ENCODE measurements at regions not wholly inside any gene's neighbourhood (a gene's known extent, or its start where the extent isn't known, plus 50 kb on each side); places are given as distances from the start of the nearest gene placed in this dataset.

- ATAC-seq (replicated peaks in 6 of 8): no peak
- in situ Hi-C loops (cut with MboI; ENCODE audit: low pct_unique_long_range_greater_than_20kb in 2 of 9, low sequenced_read_pairs in 9 of 9, unreplicated experiment in 9 of 9): loop anchor here (10.0 to 25.0 kb wide), 3 partner anchors 233 to 243 kb away; no protein-coding TSS in a partner anchor
- 65 to 96% (median 80%) methylated on average over 1 to 3 of the region's 3 CpGs; no CpG with 5 or more reads in 1 of the 10 experiments for WGBS, 10 experiments
- no peak overlapping the region for H3K4me3 ChIP-seq
- H3K4me1 ChIP-seq (replicated peaks in 1 of 2): peaks cover 3 to 4% of the 10 kb centered on the region in 2 donors
- no peak overlapping the region for H3K27ac ChIP-seq
Observed at GRCh38 chr3:113051787-113052186, 61.0 kb downstream of the GTPBP8 start.

DNA sequence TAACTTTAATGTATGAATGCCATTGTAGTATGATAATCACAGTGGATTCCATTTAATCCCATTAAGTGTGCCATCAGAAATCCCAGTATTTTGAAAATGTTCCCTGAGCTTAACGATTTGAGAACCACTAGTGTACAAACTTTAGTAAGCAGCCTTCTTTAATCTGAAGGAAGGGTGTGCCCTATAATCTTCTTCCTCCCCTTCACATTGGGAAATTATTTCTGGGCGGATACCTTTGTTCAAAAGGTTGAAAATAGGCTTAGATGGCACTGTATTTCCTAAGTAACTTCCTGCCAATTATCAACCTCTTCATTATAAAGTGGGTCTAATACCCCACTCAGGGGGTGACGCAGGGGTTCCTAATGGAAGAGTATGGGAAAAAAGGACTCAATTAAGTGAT is 62.4 kb downstream of the GTPBP8 start:
- Histone ChIP-seq H3K4me3 (no peak overlapping the region), H3K27ac (no peak overlapping the region), H3K4me1 (replicated peaks in 1 of 2) (peaks cover 9 to 14% of the 10 kb centered on the region in 2 donors)
- WGBS, 10 experiments: 90 to 100% (median 98%) methylated on average over 1 to 3 of the region's 3 CpGs
- ATAC-seq (replicated peaks in 6 of 8): no peak
- in situ Hi-C loops (cut with MboI; ENCODE audit: low pct_unique_long_range_greater_than_20kb in 2 of 9, low sequenced_read_pairs in 9 of 9, unreplicated experiment in 9 of 9): loop anchor here (10.0 to 25.0 kb wide), 3 partner anchors 232 to 242 kb away; no protein-coding TSS in a partner anchor

- Histone ChIP-seq H3K4me1 (replicated peaks in 1 of 2) (peaks cover 9 to 14% of the 10 kb centered on the region in 2 donors), H3K4me3 (no peak overlapping the region), H3K27ac (no peak overlapping the region)
- in situ Hi-C loops (cut with MboI; ENCODE audit: low pct_unique_long_range_greater_than_20kb in 2 of 9, low sequenced_read_pairs in 9 of 9, unreplicated experiment in 9 of 9): loop anchor here (10.0 to 25.0 kb wide), 3 partner anchors 230 to 240 kb away; no protein-coding TSS in a partner anchor
- peak in 3 of 8 experiments; percentile 11 to 61 (median 19) for ATAC-seq (replicated peaks in 6 of 8)
- WGBS, 10 experiments: 80% methylated on average over 1 of the region's 1 CpG; no CpG with 5 or more reads in 9 of the 10 experiments
Observed at GRCh38 chr3:113054552-113054951, 63.8 kb downstream of the GTPBP8 start.

DNA sequence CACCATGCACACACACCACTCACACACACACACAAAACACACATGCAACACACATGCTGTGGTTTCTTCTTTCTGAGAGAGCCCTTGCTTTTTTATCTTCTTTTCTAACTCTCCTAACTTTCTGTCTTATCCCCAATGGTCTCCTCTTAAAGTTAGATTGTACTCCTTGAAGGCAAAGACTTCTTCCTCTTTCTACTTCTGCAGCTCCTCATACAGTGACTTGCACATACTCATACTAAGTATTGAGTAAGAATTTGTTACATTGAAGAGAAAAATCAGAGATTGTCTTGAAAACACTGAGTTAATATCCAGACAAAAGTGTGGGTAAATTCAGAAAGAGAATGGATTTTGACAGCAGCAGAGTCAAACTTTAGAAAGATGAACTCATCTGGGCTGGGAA is 64.4 kb downstream of the GTPBP8 start:
- no peak for ATAC-seq (replicated peaks in 6 of 8)
- Histone ChIP-seq H3K4me1 (replicated peaks in 1 of 2) (peaks cover 9 to 14% of the 10 kb centered on the region in 2 donors), H3K27ac (no peak overlapping the region), H3K4me3 (no peak overlapping the region)
- in situ Hi-C loops (cut with MboI; ENCODE audit: low pct_unique_long_range_greater_than_20kb in 2 of 9, low sequenced_read_pairs in 9 of 9, unreplicated experiment in 9 of 9): loop anchor here (10.0 to 25.0 kb wide), 3 partner anchors 230 to 240 kb away; no protein-coding TSS in a partner anchor

GRCh38 chr3:113055961-113056360 is 65.2 kb downstream of the GTPBP8 start:
- no peak overlapping the region for H3K27ac ChIP-seq
- no peak for ATAC-seq (replicated peaks in 6 of 8)
- 67 to 100% (median 94%) methylated on average over 1 to 5 of the region's 5 CpGs for WGBS, 10 experiments
- H3K4me3 ChIP-seq: no peak overlapping the region
- H3K4me1 ChIP-seq (replicated peaks in 1 of 2): peaks cover 9 to 14% of the 10 kb centered on the region in 2 donors
- in situ Hi-C loops (cut with MboI; ENCODE audit: low pct_unique_long_range_greater_than_20kb in 2 of 9, low sequenced_read_pairs in 9 of 9, unreplicated experiment in 9 of 9): loop anchor here (10.0 to 25.0 kb wide), 3 partner anchors 229 to 239 kb away; no protein-coding TSS in a partner anchor

DNA sequence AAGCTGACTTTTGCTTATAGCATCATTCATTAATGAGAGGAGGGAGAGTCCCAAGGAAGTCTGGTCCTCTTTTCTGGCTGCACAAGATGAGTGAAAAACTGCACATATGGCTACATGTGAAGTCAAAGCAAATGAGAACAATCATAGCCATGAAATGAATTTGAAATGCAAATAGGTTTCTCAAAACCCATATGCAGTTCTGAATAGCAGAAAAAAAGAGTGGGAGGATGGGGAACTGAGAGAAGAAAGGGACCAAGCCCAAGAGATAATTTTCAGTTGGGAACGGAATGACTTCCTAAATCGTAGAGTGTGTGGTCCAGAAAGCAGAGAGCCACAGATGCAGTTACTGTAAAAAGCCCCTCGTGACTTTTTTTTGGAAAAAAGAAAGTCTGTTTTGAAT is 66.3 kb downstream of the GTPBP8 start:
- H3K27ac ChIP-seq: no peak overlapping the region
- in situ Hi-C loops (cut with MboI; ENCODE audit: low pct_unique_long_range_greater_than_20kb in 2 of 9, low sequenced_read_pairs in 9 of 9, unreplicated experiment in 9 of 9): loop anchor here (10.0 to 25.0 kb wide), 3 partner anchors 228 to 238 kb away; no protein-coding TSS in a partner anchor
- ATAC-seq (replicated peaks in 6 of 8): peak in 6 of 8 experiments; percentile 19 to 94 (median 54)
- H3K4me1 ChIP-seq (replicated peaks in 1 of 2): peaks cover 6 to 14% of the 10 kb centered on the region in 2 donors
- 7 to 84% (median 29%) methylated on average over 2 to 3 of the region's 3 CpGs for WGBS, 10 experiments
- H3K4me3 ChIP-seq: no peak overlapping the region

DNA sequence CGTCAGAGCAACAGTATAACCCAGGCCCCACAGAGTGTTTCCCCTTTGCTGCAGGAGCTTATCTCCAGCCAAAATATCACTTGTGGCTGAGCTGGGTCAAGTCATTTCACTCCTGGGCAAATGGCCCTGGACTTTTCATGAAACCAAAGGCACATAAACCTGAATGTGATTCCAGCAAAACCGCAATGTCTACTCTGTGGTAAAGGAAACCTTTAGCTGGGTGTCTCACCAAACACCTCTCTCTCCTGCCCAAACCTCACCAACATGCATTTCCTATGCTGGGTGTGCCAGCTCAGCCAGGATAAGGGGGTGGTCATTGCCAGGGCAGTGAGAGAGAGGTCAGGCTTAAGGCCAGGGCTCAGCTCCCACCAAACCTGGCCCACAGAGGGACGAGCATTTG is 67.4 kb downstream of the GTPBP8 start:
- ATAC-seq (replicated peaks in 6 of 8): no peak
- in situ Hi-C loops (cut with MboI; ENCODE audit: low pct_unique_long_range_greater_than_20kb in 2 of 9, low sequenced_read_pairs in 9 of 9, unreplicated experiment in 9 of 9): loop anchor here (10.0 to 25.0 kb wide), 3 partner anchors 227 to 237 kb away; no protein-coding TSS in a partner anchor
- WGBS, 10 experiments: 83 to 100% (median 100%) methylated on average over 1 to 2 of the region's 3 CpGs; no CpG with 5 or more reads in 3 of the 10 experiments
- Histone ChIP-seq H3K4me3 (no peak overlapping the region), H3K27ac (no peak overlapping the region), H3K4me1 (replicated peaks in 1 of 2) (peaks cover 6 to 14% of the 10 kb centered on the region in 2 donors)

DNA sequence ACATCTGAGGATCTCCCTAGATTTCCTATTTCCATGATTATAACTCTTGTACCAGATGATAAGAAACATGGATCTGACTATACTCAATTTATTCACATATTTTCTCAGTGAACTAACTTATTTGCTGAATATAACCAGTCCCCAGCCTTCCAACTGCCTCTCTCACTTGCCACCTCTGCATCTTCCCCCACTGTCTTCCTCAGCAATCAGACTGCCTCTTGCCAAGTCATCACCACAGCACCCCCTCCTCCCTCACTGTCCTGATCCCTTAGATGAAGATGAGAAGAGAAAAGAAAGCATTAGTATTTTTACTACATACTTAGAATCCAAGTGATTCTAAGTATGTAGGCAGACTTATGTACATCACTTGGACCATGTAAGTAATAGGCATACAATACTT is 71.9 kb downstream of the GTPBP8 start:
- Histone ChIP-seq H3K4me1 (replicated peaks in 1 of 2) (peaks cover 0 to 2% of the 10 kb centered on the region in 2 donors), H3K4me3 (no peak overlapping the region), H3K27ac (no peak overlapping the region)
- no peak for ATAC-seq (replicated peaks in 6 of 8)
- in situ Hi-C loops (cut with MboI; ENCODE audit: low pct_unique_long_range_greater_than_20kb in 2 of 9, low sequenced_read_pairs in 9 of 9, unreplicated experiment in 9 of 9): loop anchor here in 3 of 9 experiments (25.0 kb wide), 1 partner anchor 225 kb away; no protein-coding TSS in a partner anchor

- 21 to 100% (median 74%) methylated on average over 1 to 3 of the region's 4 CpGs; no CpG with 5 or more reads in 3 of the 10 experiments for WGBS, 10 experiments
- H3K4me1 ChIP-seq (replicated peaks in 1 of 2): no peaks in the 10 kb centered on the region
- in situ Hi-C loops (cut with MboI; ENCODE audit: low pct_unique_long_range_greater_than_20kb in 2 of 9, low sequenced_read_pairs in 9 of 9, unreplicated experiment in 9 of 9): loop anchor here in 3 of 9 experiments (25.0 kb wide), 1 partner anchor 224 kb away; no protein-coding TSS in a partner anchor
- no peak overlapping the region for H3K27ac ChIP-seq
- H3K4me3 ChIP-seq: no peak overlapping the region
- ATAC-seq (replicated peaks in 6 of 8): no peak
Observed at GRCh38 chr3:113063126-113063894, 72.5 kb downstream of the GTPBP8 start.

DNA sequence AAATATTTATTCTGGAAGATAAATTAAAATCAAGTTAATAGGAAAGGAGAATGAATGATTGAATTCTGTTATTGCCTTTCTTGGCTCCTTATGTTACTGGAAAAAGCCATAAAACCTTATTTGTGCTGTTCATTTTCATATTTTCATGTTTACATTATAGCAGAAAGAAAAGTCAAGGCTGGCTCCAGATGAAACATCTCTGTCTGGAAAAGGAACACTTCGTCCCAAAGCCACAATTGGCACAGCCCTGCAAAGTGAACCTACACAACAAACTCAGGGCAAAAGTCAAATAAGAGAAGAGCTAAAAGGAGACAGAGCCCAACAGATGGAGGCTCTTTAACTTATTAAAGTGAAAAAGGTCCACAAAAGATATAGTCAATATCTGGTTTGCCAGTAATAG is 73.4 kb downstream of the GTPBP8 start:
- 83 to 100% (median 100%) methylated on average over 1 of the region's 1 CpG; no CpG with 5 or more reads in 1 of the 10 experiments for WGBS, 10 experiments
- ATAC-seq (replicated peaks in 6 of 8): no peak
- H3K27ac ChIP-seq: no peak overlapping the region
- no peaks in the 10 kb centered on the region for H3K4me1 ChIP-seq (replicated peaks in 1 of 2)
- H3K4me3 ChIP-seq: no peak overlapping the region
- in situ Hi-C loops (cut with MboI; ENCODE audit: low pct_unique_long_range_greater_than_20kb in 2 of 9, low sequenced_read_pairs in 9 of 9, unreplicated experiment in 9 of 9): loop anchor here in 3 of 9 experiments (25.0 kb wide), 1 partner anchor 223 kb away; no protein-coding TSS in a partner anchor

DNA sequence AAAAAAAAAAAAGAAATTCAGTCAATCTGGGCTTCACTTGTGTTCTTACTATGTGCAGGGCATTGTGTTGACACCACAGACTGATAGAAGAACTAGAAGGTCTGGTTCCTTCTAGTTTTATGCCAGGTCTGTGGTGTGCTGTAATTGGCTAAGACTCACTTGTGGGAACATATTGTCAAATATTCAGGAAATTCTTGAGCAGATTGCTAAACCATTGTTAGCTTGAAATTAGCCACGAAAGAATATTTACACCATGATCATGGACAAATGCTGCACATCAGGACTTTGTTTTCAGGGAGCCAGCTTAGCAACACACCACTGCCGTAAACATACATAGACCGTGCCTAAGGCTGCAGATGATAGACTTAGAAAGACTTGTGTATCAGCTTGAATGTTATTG is 74.6 kb downstream of the GTPBP8 start:
- Histone ChIP-seq H3K4me1 (replicated peaks in 1 of 2) (no peaks in the 10 kb centered on the region), H3K4me3 (no peak overlapping the region), H3K27ac (no peak overlapping the region)
- 48 to 100% (median 93%) methylated on average over 1 to 3 of the region's 3 CpGs; no CpG with 5 or more reads in 2 of the 10 experiments for WGBS, 10 experiments
- ATAC-seq (replicated peaks in 6 of 8): no peak
- in situ Hi-C loops (cut with MboI; ENCODE audit: low pct_unique_long_range_greater_than_20kb in 2 of 9, low sequenced_read_pairs in 9 of 9, unreplicated experiment in 9 of 9): loop anchor here in 3 of 9 experiments (25.0 kb wide), 1 partner anchor 222 kb away; no protein-coding TSS in a partner anchor

- Histone ChIP-seq H3K4me1 (replicated peaks in 1 of 2) (no peaks in the 10 kb centered on the region), H3K4me3 (no peak overlapping the region), H3K27ac (no peak overlapping the region)
- peak in 4 of 8 experiments; percentile 26 to 51 (median 40) for ATAC-seq (replicated peaks in 6 of 8)
- 0 to 100% (median 83%) methylated on average over 1 of the region's 1 CpG; no CpG with 5 or more reads in 5 of the 10 experiments for WGBS, 10 experiments
- in situ Hi-C loops (cut with MboI; ENCODE audit: low pct_unique_long_range_greater_than_20kb in 2 of 9, low sequenced_read_pairs in 9 of 9, unreplicated experiment in 9 of 9): loop anchor here in 3 of 9 experiments (25.0 kb wide), 1 partner anchor 217 kb away; no protein-coding TSS in a partner anchor
Observed at GRCh38 chr3:113070072-113070640, 79.4 kb downstream of the GTPBP8 start.

DNA sequence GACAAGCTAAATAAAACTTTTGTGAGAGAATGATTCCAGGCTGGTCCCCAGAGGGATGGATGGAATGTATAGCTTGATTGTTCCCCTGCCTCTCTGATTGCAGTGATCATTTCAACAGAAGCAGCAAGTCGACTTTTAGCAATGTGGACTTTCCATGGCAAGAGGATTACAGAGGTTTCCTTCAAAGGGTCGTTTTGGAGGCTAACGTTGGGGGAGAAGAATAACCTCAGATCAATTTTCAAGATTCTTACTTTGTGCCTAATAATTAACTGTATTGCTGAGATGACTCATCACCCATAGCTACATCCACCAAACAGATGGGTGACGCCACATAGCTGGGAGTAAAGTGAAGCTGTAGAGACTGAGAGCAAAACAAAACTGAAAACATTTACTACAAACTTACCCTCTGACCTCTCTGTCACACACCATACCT is 79.9 kb downstream of the GTPBP8 start:
- Histone ChIP-seq H3K4me1 (replicated peaks in 1 of 2) (no peaks in the 10 kb centered on the region), H3K27ac (no peak overlapping the region), H3K4me3 (no peak overlapping the region)
- in situ Hi-C loops (cut with MboI; ENCODE audit: low pct_unique_long_range_greater_than_20kb in 2 of 9, low sequenced_read_pairs in 9 of 9, unreplicated experiment in 9 of 9): loop anchor here in 3 of 9 experiments (25.0 kb wide), 1 partner anchor 217 kb away; no protein-coding TSS in a partner anchor
- WGBS, 10 experiments: 0 to 84% (median 55%) methylated on average over 2 to 4 of the region's 4 CpGs; no CpG with 5 or more reads in 3 of the 10 experiments
- peak in 4 of 8 experiments; percentile 25 to 84 (median 63) for ATAC-seq (replicated peaks in 6 of 8)
